IMR-90 (cell line): ENCODE measurements at regions not wholly inside any gene's neighbourhood (a gene's known extent, or its start where the extent isn't known, plus 50 kb on each side); places are given as distances from the start of the nearest gene placed in this dataset.

Experiments used
- ATAC-seq: fragments of 200-7000 bp; cut with Tn5 transposase; 2 replicates; pipeline ENCODE4 v1.9.1; 2020; ENCODE audit warnings: low read depth, mild to moderate bottlenecking, moderate library complexity
- BruUV-seq: library from RNA; stranded (reverse); fragments of 400-500 nt; replicated peaks from 2 replicates; lab custom pipeline; 2021; lab: Mats Ljungman, UMichigan
- CTCF ChIA-PET: fragments of 300-600 bp; formaldehyde crosslinking; extraction: SDS; loops from one replicate; lab custom pipeline; 2021; ENCODE audit warnings: antibody characterized with exemption; lab: Yijun Ruan, JAX
- POLR2A ChIA-PET: fragments of 300-600 bp; sonication (Branson Sonifier 250); formaldehyde crosslinking; loops from one replicate; lab custom pipeline; 2022; ENCODE audit warnings: antibody characterized with exemption; ENCODE audit not compliant: unreplicated experiment; lab: Charles Lee
- DNase-seq: peaks from one replicate; pipeline ENCODE4 v3.0.0; 2013
- H2AFZ ChIP-seq: replicated peaks from 2 replicates; pipeline ENCODE3; 2013; ENCODE audit warnings: low read length, mild to moderate bottlenecking; ENCODE audit not compliant: poor library complexity
- H2AK5ac ChIP-seq: 2 replicates; pipeline ENCODE4 v1.6.1; 2013; ENCODE audit warnings: low read depth, low read length, inconsistent platforms
- H2AK9ac ChIP-seq: replicated peaks from 2 replicates; pipeline ENCODE3; 2013; ENCODE audit warnings: mild to moderate bottlenecking, low read depth, low read length, moderate library complexity; ENCODE audit not compliant: poor library complexity
- H2BK120ac ChIP-seq: 2 replicates; pipeline ENCODE4 v1.6.1; 2013; ENCODE audit warnings: low read depth, low read length, inconsistent platforms
- H2BK15ac ChIP-seq: 3 replicates; pipeline ENCODE4 v1.6.1; 2013; ENCODE audit warnings: low read depth, low read length, inconsistent platforms
- H2BK20ac ChIP-seq: 2 replicates; pipeline ENCODE4 v1.6.1; 2013; ENCODE audit warnings: low read depth, mild to moderate bottlenecking, inconsistent platforms, low read length, moderate library complexity
- H2BK5ac ChIP-seq: 2 replicates; pipeline ENCODE4 v1.6.1; 2013; ENCODE audit warnings: mild to moderate bottlenecking, low read depth, low read length, inconsistent platforms; ENCODE audit not compliant: poor library complexity, severe bottlenecking
- H3K14ac ChIP-seq: replicated peaks from 2 replicates; pipeline ENCODE4 v1.6.1; 2013; ENCODE audit warnings: low read depth, low read length, inconsistent platforms
- H3K18ac ChIP-seq: 2 replicates; pipeline ENCODE4 v1.6.1; 2013; ENCODE audit warnings: low read depth, low read length, control low read depth
- H3K23ac ChIP-seq: 2 replicates; pipeline ENCODE4 v1.6.1; 2013; ENCODE audit warnings: low read depth, low read length, inconsistent platforms
- H3K27ac ChIP-seq: 2 replicates; pipeline ENCODE4 v1.5.1; 2013; ENCODE audit warnings: mild to moderate bottlenecking, control low read depth, low read length; ENCODE audit not compliant: insufficient read depth
- H3K27me3 ChIP-seq: 2 replicates; pipeline ENCODE4 v1.6.1; 2013; ENCODE audit warnings: low read length; ENCODE audit not compliant: control insufficient read depth, insufficient read depth
- H3K36me3 ChIP-seq: 2 replicates; pipeline ENCODE4 v1.6.1; 2013; ENCODE audit warnings: low read length, mixed read lengths; ENCODE audit not compliant: control insufficient read depth, insufficient read depth
- H3K4ac ChIP-seq: 2 replicates; pipeline ENCODE4 v1.6.1; 2013; ENCODE audit warnings: low read depth, low read length, inconsistent platforms
- H3K4me1 ChIP-seq: 2 replicates; pipeline ENCODE4 v1.6.1; 2013; ENCODE audit warnings: low read length, mixed read lengths; ENCODE audit not compliant: control insufficient read depth, insufficient read depth
- H3K4me2 ChIP-seq: 2 replicates; pipeline ENCODE4 v1.6.1; 2013; ENCODE audit warnings: low read depth, mild to moderate bottlenecking, control low read depth, low read length, moderate library complexity
- H3K4me3 ChIP-seq: 2 replicates; pipeline ENCODE4 v1.5.1; 2013; ENCODE audit warnings: low read depth, mild to moderate bottlenecking, control low read depth, low read length, moderate library complexity; ENCODE audit not compliant: insufficient read depth
- H3K56ac ChIP-seq: 2 replicates; pipeline ENCODE4 v1.6.1; 2013; ENCODE audit warnings: low read length, inconsistent platforms; ENCODE audit not compliant: insufficient read depth; ENCODE audit errors: extremely low read depth
- H3K79me1 ChIP-seq, 2 experiments: 2 replicates each; pipeline ENCODE4 v1.6.1; 2013; ENCODE audit warnings: low read length in 2 of 2, inconsistent platforms in 1 of 2, low read depth in 1 of 2
- H3K9ac ChIP-seq: 2 replicates; pipeline ENCODE4 v1.6.1; 2013; ENCODE audit warnings: low read depth, low read length, control low read depth
- H3K9me1 ChIP-seq: 2 replicates; pipeline ENCODE4 v1.6.1; 2013; ENCODE audit warnings: low read length, inconsistent platforms; ENCODE audit not compliant: insufficient read depth
- H3K9me3 ChIP-seq: 2 replicates; pipeline ENCODE4 v1.6.1; 2013; ENCODE audit warnings: low read length; ENCODE audit not compliant: control insufficient read depth, insufficient read depth
- H4K20me1 ChIP-seq: 2 replicates; pipeline ENCODE4 v1.6.1; 2013; ENCODE audit warnings: low read length, inconsistent platforms; ENCODE audit not compliant: insufficient read depth
- H4K5ac ChIP-seq: 2 replicates; pipeline ENCODE4 v1.6.1; 2013; ENCODE audit warnings: mild to moderate bottlenecking, low read depth, low read length, control low read depth
- H4K8ac ChIP-seq, 2 experiments: 2 replicates each; pipeline ENCODE4 v1.6.1; 2013; ENCODE audit warnings: low read depth in 2 of 2, low read length in 2 of 2, control low read depth in 1 of 2, inconsistent platforms in 1 of 2
- H4K91ac ChIP-seq: 2 replicates; pipeline ENCODE4 v1.6.1; 2013; ENCODE audit warnings: low read depth, low read length, inconsistent platforms; ENCODE audit not compliant: insufficient read depth
- FOS ChIP-seq: fragments of 150-350 bp; IDR thresholded peaks from 2 replicates; pipeline ENCODE4 v1.6.1; 2016; ENCODE audit warnings: low read depth, low read length
- RCOR1 ChIP-seq: IDR thresholded peaks from 2 replicates; pipeline ENCODE4 v1.6.1; 2012; ENCODE audit warnings: mild to moderate bottlenecking, low read length, improper control_type of control experiment; ENCODE audit not compliant: insufficient replicate concordance
- WGBS, 2 experiments: methylation state at CpG; one replicate each; pipeline versions ENCODE4 v1.1.5 to v1.1.7; 2013; ENCODE audit warnings: missing lambda C conversion rate in 2 of 2; ENCODE audit not compliant: insufficient read length in 1 of 2; ENCODE audit errors: extremely low coverage in 2 of 2; 5-methylcytosine and 5-hydroxymethylcytosine counted together
- dilution Hi-C: fragments of 300-500 bp; cut with HindIII; formaldehyde crosslinking; loops from one replicate; pipeline ENCODE4 v1.14.3; 2018; ENCODE audit warnings: low sequenced_read_pairs; ENCODE audit not compliant: unreplicated experiment
- in situ Hi-C: fragments of 300-500 bp; cut with MboI; formaldehyde crosslinking; loops from 3 replicates; pipeline ENCODE4 v1.14.3; 2019; ENCODE audit warnings: low sequenced_read_pairs, inconsistent platforms, mixed read lengths
- intact Hi-C: fragments of 100-400 bp; cut with micrococcal nuclease; formaldehyde crosslinking; loops from 2 replicates; pipeline ENCODE4 v1.10.0; 2022
- TF ChIP-seq, protein P1 (sequence below): conservative IDR thresholded peaks from 2 replicates; pipeline ENCODE4 v1.5.1; 2012; ENCODE audit warnings: mild to moderate bottlenecking, low read depth, low read length, improper control_type of control experiment
- TF ChIP-seq, protein P2 (sequence below): fragments of 150-350 bp; IDR thresholded peaks from 2 replicates; pipeline ENCODE4 v1.6.1; 2016; ENCODE audit warnings: low read depth, mild to moderate bottlenecking, low read length, moderate library complexity, borderline replicate concordance

DNA sequence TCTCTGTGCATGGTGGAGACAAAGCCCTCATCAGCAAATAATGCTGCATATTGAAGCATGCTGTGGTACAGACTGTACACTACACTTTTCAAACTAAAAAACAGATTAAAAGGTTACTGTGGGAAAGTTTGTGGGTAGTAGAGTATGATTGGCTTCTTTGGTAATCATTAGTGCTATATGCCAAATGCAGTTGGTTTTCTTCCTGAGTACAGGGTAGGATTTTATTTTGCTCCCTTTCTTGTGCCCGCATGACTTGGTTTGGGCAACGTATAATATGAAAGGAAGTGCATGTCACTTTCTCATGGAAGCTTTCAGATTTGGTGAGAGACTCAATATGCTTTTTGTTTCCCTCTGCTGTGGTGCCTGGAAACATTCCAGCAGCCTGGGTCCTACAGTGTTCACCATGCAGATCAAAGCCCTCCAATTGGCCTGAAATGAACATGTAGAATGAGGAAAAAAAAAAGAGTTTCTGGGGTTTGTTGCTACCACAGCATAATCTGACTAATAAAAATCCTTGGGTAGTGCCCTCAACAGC lies 270.7 kb upstream of the ADGRB3 start:
- no peak overlapping the region for H4K5ac ChIP-seq
- no peaks in the 10 kb centered on the region for H3K36me3 ChIP-seq
- no peak overlapping the region for H3K9ac ChIP-seq
- no peak overlapping the region for H3K27ac ChIP-seq
- H2AFZ ChIP-seq = no peak overlapping the region
- H2BK20ac ChIP-seq = no peak overlapping the region
- DNase-seq (no peak), ATAC-seq (no peak)
- intact Hi-C loops = no loop called here
- TF ChIP-seq, protein P1, sequence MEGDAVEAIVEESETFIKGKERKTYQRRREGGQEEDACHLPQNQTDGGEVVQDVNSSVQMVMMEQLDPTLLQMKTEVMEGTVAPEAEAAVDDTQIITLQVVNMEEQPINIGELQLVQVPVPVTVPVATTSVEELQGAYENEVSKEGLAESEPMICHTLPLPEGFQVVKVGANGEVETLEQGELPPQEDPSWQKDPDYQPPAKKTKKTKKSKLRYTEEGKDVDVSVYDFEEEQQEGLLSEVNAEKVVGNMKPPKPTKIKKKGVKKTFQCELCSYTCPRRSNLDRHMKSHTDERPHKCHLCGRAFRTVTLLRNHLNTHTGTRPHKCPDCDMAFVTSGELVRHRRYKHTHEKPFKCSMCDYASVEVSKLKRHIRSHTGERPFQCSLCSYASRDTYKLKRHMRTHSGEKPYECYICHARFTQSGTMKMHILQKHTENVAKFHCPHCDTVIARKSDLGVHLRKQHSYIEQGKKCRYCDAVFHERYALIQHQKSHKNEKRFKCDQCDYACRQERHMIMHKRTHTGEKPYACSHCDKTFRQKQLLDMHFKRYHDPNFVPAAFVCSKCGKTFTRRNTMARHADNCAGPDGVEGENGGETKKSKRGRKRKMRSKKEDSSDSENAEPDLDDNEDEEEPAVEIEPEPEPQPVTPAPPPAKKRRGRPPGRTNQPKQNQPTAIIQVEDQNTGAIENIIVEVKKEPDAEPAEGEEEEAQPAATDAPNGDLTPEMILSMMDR = no peak
- TF ChIP-seq, protein P2, sequence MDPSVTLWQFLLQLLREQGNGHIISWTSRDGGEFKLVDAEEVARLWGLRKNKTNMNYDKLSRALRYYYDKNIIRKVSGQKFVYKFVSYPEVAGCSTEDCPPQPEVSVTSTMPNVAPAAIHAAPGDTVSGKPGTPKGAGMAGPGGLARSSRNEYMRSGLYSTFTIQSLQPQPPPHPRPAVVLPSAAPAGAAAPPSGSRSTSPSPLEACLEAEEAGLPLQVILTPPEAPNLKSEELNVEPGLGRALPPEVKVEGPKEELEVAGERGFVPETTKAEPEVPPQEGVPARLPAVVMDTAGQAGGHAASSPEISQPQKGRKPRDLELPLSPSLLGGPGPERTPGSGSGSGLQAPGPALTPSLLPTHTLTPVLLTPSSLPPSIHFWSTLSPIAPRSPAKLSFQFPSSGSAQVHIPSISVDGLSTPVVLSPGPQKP = no peak
- TF ChIP-seq FOS (no peak), RCOR1 (no peak)
- no peak overlapping the region for H3K4me2 ChIP-seq
- H3K79me1 ChIP-seq = no peaks in the 10 kb centered on the region
- H4K91ac ChIP-seq = no peak overlapping the region
- H3K9me1 ChIP-seq = no peaks in the 10 kb centered on the region
- no CpG with 5 or more reads among the region's 2 CpGs for WGBS, 2 experiments
- no peak overlapping the region for H2BK120ac ChIP-seq
- H3K14ac ChIP-seq = no peak overlapping the region
- no peaks in the 10 kb centered on the region for H3K4me1 ChIP-seq
- H4K8ac ChIP-seq = no peak overlapping the region
- ChIA-PET CTCF (no interaction called here), POLR2A (no interaction called here)
- no peaks in the 10 kb centered on the region for H3K27me3 ChIP-seq
- no peak overlapping the region for H3K18ac ChIP-seq
- BruUV-seq = no TSS peak
- no peak overlapping the region for H3K56ac ChIP-seq
- H3K9me3 ChIP-seq = peaks cover 2% of the 10 kb centered on the region; the same call in 1 of the 2 replicates
- H2BK15ac ChIP-seq = no peak overlapping the region
- dilution Hi-C loops = no loop called here
- H4K20me1 ChIP-seq = no peaks in the 10 kb centered on the region
- in situ Hi-C loops = no loop called here
- no peak overlapping the region for H2AK9ac ChIP-seq
- H2AK5ac ChIP-seq = no peak overlapping the region
- no peak overlapping the region for H2BK5ac ChIP-seq
- no peak overlapping the region for H3K4me3 ChIP-seq
- H3K23ac ChIP-seq = no peak overlapping the region
- H3K4ac ChIP-seq = no peak overlapping the region
